Thyroid gland (tissue), 4 donors: ENCODE measurements at regions not wholly inside any gene's neighbourhood (a gene's known extent, or its start where the extent isn't known, plus 50 kb on each side); places are given as distances from the start of the nearest gene placed in this dataset.

ENCODE experiments used
- DNase-seq, 2 donors: peaks; one replicate each; pipeline ENCODE4 v3.0.0-alpha.2; 2019
- H3K27ac ChIP-seq, 3 donors: fragments of 200-600 bp; sonication (generic); 1 replicate in 2 of 3; 2 replicates in 1 of 3; pipeline ENCODE4 v1.5.1; 2016 to 2019; ENCODE audit warnings: mild to moderate bottlenecking in 1 of 3, moderate library complexity in 1 of 3
- H3K27me3 ChIP-seq: fragments of 200-600 bp; sonication (generic); one replicate; pipeline ENCODE4 v1.5.1; 2019
- H3K36me3 ChIP-seq, 2 donors: fragments of 200-600 bp; sonication (generic); one replicate each; pipeline ENCODE4 v1.5.1; 2016 to 2019
- H3K4me1 ChIP-seq, 2 donors: fragments of 200-600 bp; sonication (generic); one replicate each; pipeline ENCODE4 v1.5.1; 2017 to 2019
- H3K4me3 ChIP-seq, 3 donors: fragments of 200-600 bp; sonication (generic); replicated peaks in 1 of 3; 1 replicate in 2 of 3; 2 replicates in 1 of 3; pipeline ENCODE4 v1.5.1; 2016; ENCODE audit warnings: mild to moderate bottlenecking in 1 of 3
- H3K9me3 ChIP-seq: fragments of 200-600 bp; sonication (generic); one replicate; pipeline ENCODE4 v1.5.1; 2017
- POLR2A ChIP-seq, 2 donors: fragments of 450-650 bp; IDR thresholded peaks; one replicate each; pipeline ENCODE4 v1.6.1; 2017; ENCODE audit warnings: antibody characterized with exemption in 2 of 2, mild to moderate bottlenecking in 2 of 2, moderate library complexity in 1 of 2
- WGBS, 2 donors: methylation state at CpG; one replicate each; pipeline ENCODE4 v1.1.5; 2017; 5-methylcytosine and 5-hydroxymethylcytosine counted together
- intact Hi-C: fragments of 100-400 bp; cut with DNase I; formaldehyde crosslinking; loops from one replicate; pipeline ENCODE4 v1.15.1; 2023
- TF ChIP-seq, protein P1 (sequence below), 6 experiments: fragments of 200-600 bp in 3 of 6; fragments of 450-650 bp in 3 of 6; sonication (generic) in 3 of 6; IDR thresholded peaks; one replicate each; pipeline ENCODE4 v1.5.1; 2016 to 2019; ENCODE audit warnings: antibody characterized with exemption in 6 of 6, mild to moderate bottlenecking in 2 of 6, inconsistent platforms in 1 of 6, moderate library complexity in 1 of 6

DNA sequence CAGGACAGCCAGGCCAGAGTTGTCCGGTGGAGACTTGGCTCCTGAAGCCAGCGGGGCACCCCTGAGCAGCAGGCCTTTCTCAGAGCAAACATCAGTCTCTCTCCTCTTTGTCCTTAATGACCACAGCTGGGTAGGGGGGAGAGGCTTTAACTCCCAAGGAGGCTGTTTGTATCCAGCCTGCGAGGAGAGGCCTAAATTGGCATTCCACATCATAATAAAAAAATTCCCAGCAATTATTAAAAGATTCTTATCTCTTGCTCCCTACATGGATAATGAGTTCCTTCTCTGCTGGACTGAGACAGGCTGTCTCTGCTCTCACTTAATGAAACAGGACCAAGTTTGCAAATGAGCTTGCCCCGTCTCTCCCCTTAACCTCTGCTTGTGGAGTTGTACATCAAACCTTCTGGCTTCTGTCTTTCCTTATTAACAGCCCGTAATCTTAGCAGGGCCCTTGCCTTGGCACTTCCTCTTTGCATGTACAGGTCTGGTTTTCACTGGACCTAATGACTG is 838.2 kb downstream of the MAFB start:
- TF ChIP-seq POLR2A (IDR thresholded peaks at IDR 0.05), result no peak
- no peaks in the 10 kb centered on the region for H3K36me3 ChIP-seq
- no peak overlapping the region for H3K4me3 ChIP-seq
- WGBS, 2 donors, result 70 to 72% methylated on average over 5 of the region's 5 CpGs
- H3K4me1 ChIP-seq, result peaks cover 5% of the 10 kb centered on the region in 2 donors
- H3K27ac ChIP-seq, result no peak overlapping the region
- intact Hi-C loops, result no loop called here
- no peak for DNase-seq
- no peaks in the 10 kb centered on the region for H3K27me3 ChIP-seq
- H3K9me3 ChIP-seq, result no peaks in the 10 kb centered on the region

DNA sequence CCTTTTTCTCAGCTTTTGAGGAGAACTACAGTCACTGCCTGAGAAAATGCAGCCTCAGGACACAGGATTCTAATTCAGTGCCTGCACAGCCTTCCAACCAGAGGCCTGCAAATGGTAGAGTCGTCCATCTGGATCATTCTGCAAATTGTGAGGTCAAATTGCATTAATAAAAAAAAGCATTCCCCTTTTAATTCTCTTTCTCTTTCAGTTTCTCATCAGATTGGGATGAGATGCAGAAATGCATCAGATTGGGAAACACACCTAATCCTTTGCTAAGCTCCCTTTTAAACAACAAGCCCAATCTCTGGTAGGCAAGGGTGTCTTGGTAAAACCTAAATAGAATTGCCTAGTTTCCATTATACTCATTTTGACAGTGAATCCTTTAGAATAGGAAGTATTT is 838.8 kb downstream of the MAFB start:
- intact Hi-C loops, result no loop called here
- peaks cover 5% of the 10 kb centered on the region in 2 donors for H3K4me1 ChIP-seq
- no peak for DNase-seq
- no peak overlapping the region for H3K27ac ChIP-seq
- no peak overlapping the region for H3K4me3 ChIP-seq
- H3K27me3 ChIP-seq, result no peaks in the 10 kb centered on the region
- 29 to 39% methylated on average over 1 of the region's 1 CpG for WGBS, 2 donors
- H3K36me3 ChIP-seq, result no peaks in the 10 kb centered on the region
- TF ChIP-seq POLR2A (IDR thresholded peaks at IDR 0.05), result no peak
- TF ChIP-seq, protein P1, sequence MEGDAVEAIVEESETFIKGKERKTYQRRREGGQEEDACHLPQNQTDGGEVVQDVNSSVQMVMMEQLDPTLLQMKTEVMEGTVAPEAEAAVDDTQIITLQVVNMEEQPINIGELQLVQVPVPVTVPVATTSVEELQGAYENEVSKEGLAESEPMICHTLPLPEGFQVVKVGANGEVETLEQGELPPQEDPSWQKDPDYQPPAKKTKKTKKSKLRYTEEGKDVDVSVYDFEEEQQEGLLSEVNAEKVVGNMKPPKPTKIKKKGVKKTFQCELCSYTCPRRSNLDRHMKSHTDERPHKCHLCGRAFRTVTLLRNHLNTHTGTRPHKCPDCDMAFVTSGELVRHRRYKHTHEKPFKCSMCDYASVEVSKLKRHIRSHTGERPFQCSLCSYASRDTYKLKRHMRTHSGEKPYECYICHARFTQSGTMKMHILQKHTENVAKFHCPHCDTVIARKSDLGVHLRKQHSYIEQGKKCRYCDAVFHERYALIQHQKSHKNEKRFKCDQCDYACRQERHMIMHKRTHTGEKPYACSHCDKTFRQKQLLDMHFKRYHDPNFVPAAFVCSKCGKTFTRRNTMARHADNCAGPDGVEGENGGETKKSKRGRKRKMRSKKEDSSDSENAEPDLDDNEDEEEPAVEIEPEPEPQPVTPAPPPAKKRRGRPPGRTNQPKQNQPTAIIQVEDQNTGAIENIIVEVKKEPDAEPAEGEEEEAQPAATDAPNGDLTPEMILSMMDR (IDR thresholded peaks at IDR 0.05), result no peak
- no peaks in the 10 kb centered on the region for H3K9me3 ChIP-seq

DNA sequence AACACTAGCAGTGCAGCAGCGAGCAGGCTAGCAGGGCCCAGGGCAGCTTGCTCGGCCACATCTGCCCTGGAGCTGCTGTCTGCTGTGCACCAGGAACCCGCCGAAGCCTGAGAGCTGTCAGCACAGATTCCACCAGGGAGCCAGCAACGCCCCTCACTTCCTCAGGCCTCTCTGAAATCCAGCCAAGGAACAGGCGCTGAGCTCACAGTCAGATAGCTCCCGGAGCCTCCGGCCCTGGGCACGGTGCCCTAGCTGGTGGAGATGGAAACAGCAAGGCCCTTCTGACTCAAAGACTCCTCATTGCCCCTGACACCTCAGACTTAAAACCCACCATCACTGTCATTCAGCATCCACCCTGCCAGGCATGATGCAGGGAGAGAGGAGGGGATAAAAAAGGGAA is 839.4 kb downstream of the MAFB start:
- Histone ChIP-seq H3K4me3 (no peak overlapping the region), H3K4me1 (peaks cover 5% of the 10 kb centered on the region in 2 donors), H3K27ac (no peak overlapping the region), H3K27me3 (no peaks in the 10 kb centered on the region), H3K9me3 (no peaks in the 10 kb centered on the region), H3K36me3 (no peaks in the 10 kb centered on the region)
- WGBS, 2 donors, result 0 to 7% methylated on average over 4 to 7 of the region's 9 CpGs
- intact Hi-C loops, result no loop called here
- no peak for TF ChIP-seq POLR2A (IDR thresholded peaks at IDR 0.05)
- TF ChIP-seq, protein P1 (IDR thresholded peaks at IDR 0.05), result no peak
- peak; percentile 76 to 85 for DNase-seq

DNA sequence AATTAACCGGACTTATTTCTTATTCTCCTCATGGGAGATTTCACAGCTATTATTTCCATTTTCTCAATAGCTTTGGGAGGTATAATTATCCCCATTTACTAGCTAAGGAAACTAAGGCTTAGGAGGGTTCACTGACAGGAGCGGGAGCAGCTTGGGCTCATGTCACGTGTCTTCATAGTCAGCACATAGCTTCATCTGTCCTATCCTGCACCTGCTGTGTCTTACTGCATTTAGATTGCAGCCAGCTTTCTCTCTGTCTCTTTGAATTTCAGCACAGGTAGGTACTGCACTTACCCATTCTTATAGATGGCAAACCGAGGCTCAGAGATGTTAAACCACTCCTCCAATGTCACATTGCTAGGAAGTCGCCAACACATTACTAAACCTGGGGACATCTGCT is 839.9 kb downstream of the MAFB start:
- Histone ChIP-seq H3K36me3 (no peaks in the 10 kb centered on the region), H3K27me3 (no peaks in the 10 kb centered on the region), H3K27ac (no peak overlapping the region), H3K4me1 (peaks cover 5% of the 10 kb centered on the region in 2 donors), H3K9me3 (no peaks in the 10 kb centered on the region), H3K4me3 (no peak overlapping the region)
- WGBS, 2 donors, result 86 to 87% methylated on average over 5 of the region's 5 CpGs
- TF ChIP-seq, protein P1 (IDR thresholded peaks at IDR 0.05), result no peak
- no peak for TF ChIP-seq POLR2A (IDR thresholded peaks at IDR 0.05)
- intact Hi-C loops, result no loop called here
- no peak for DNase-seq

DNA sequence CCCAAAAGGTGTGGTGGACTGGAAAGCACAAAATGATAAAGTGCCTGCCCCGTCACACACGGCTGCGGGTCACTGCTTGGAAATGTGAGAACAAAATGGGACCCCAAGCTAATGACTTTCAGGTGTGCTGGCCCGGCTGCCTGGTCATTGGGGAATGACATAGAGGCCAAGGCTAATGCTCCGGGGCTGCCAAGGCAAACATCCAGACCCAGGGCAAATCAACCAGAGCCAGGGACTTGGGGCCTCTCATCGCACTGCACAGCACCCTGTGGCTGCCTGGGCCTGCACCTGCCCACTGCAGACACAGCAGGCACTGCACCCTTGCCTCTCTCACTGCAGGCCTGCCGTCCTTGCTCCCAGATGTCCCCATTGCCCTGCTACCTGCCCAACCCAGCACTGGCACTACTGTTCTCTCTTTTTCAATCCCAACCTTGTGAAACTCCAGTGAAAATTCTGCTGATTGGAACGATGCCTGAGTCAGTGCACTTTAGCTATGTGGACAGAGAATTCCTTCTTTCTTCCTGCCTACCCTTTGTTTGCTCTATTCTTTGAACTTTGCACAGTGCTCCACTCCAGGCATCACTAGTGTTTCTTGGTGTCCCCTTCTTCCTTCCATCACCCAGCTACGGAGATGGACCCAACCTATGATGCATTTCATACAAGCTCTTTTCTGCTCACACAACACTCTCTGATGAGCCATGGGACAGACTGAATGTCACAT is 849.5 kb downstream of the MAFB start:
- no peaks in the 10 kb centered on the region for H3K36me3 ChIP-seq
- TF ChIP-seq POLR2A (IDR thresholded peaks at IDR 0.05), result no peak
- TF ChIP-seq, protein P1 (IDR thresholded peaks at IDR 0.05), result no peak
- H3K9me3 ChIP-seq, result no peaks in the 10 kb centered on the region
- 80 to 92% methylated on average over 8 to 9 of the region's 9 CpGs for WGBS, 2 donors
- DNase-seq, result no peak
- H3K27me3 ChIP-seq, result no peaks in the 10 kb centered on the region
- no peak overlapping the region for H3K4me3 ChIP-seq
- no peak overlapping the region for H3K27ac ChIP-seq
- no peaks in the 10 kb centered on the region for H3K4me1 ChIP-seq
- intact Hi-C loops, result no loop called here
